DND-41 (cell line): ENCODE measurements at regions not wholly inside any gene's neighbourhood (a gene's known extent, or its start where the extent isn't known, plus 50 kb on each side); places are given as distances from the start of the nearest gene placed in this dataset.

ENCODE experiments used
- CTCF ChIP-seq: IDR thresholded peaks from 2 replicates; pipeline ENCODE4 v1.5.1; 2012; ENCODE audit warnings: borderline replicate concordance, low read length, moderate library complexity, mild to moderate bottlenecking; ENCODE audit not compliant: poor library complexity, severe bottlenecking; ENCODE audit errors: extremely low read depth
- EZH2 ChIP-seq: IDR thresholded peaks from 3 replicates; pipeline ENCODE4 v1.6.1; 2012; ENCODE audit warnings: borderline replicate concordance, low read depth, mild to moderate bottlenecking, moderate library complexity, low read length, inconsistent platforms; ENCODE audit not compliant: severe bottlenecking

GRCh38 chr17:77834170-77835115 lies 124.1 kb upstream of the TNRC6C start:
- TF ChIP-seq CTCF = no peak
- TF ChIP-seq EZH2 = no peak
